A549 (cell line): ENCODE measurements at regions not wholly inside any gene's neighbourhood (a gene's known extent, or its start where the extent isn't known, plus 50 kb on each side); places are given as distances from the start of the nearest gene placed in this dataset.

Experiments used
- CHD4 ChIP-seq: fragments of 200-600 bp; sonication (generic); IDR thresholded peaks from 2 replicates; pipeline ENCODE4 v1.6.1; 2016; ENCODE audit warnings: antibody characterized with exemption, mild to moderate bottlenecking, borderline replicate concordance
- HMGXB4 ChIP-seq: fragments of 250-450 bp; sonication (Bioruptor Pico); IDR thresholded peaks from 2 replicates; pipeline ENCODE4 v1.5.0; 2021; ENCODE audit warnings: mild to moderate bottlenecking, moderate library complexity, borderline replicate concordance
- TF ChIP-seq, protein P1 (sequence below): fragments of >200 bp; sonication (Bioruptor Twin); formaldehyde crosslinking; IDR thresholded peaks from 3 replicates; pipeline ENCODE4 v1.5.1; 2016

GRCh38 chr5:148748702-148749392 is 77.6 kb upstream of the ADRB2 start:
- TF ChIP-seq, protein P1, sequence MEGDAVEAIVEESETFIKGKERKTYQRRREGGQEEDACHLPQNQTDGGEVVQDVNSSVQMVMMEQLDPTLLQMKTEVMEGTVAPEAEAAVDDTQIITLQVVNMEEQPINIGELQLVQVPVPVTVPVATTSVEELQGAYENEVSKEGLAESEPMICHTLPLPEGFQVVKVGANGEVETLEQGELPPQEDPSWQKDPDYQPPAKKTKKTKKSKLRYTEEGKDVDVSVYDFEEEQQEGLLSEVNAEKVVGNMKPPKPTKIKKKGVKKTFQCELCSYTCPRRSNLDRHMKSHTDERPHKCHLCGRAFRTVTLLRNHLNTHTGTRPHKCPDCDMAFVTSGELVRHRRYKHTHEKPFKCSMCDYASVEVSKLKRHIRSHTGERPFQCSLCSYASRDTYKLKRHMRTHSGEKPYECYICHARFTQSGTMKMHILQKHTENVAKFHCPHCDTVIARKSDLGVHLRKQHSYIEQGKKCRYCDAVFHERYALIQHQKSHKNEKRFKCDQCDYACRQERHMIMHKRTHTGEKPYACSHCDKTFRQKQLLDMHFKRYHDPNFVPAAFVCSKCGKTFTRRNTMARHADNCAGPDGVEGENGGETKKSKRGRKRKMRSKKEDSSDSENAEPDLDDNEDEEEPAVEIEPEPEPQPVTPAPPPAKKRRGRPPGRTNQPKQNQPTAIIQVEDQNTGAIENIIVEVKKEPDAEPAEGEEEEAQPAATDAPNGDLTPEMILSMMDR = no peak
- TF ChIP-seq HMGXB4 (CRISPR knock-in tag) (no peak), CHD4 (no peak)
